ENCODE measurements at regions not wholly inside any gene's neighbourhood (a gene's known extent, or its start where the extent isn't known, plus 50 kb on each side); places are given as distances from the start of the nearest gene placed in this dataset.

DNA sequence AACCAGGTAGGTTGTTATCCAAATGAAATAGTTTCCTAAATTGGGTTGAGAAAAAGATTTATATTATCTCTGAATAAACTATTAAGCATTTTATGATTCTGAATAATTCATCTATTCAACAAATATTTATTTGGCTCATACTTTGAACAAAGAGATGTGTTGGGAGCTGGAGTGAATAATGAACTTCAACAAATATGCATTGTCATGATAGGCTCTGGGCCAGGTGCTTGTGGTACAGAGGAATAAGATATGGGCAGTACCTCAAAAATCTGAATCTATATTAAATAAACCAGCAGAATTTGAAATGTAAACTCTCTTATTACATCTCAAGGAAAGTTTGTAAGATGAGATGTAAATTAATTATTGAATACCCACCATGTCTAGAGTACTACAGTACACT lies 75.7 kb upstream of the DCLK2 start:
- Histone ChIP-seq H3K36me3 (ENCODE audit: control insufficient read depth, insufficient read depth, low read length) (no peaks in the 10 kb centered on the region), H3K27ac (ENCODE audit: low read length) (no peak overlapping the region; the same call in 1 of the 2 replicates), H3K4me1 (ENCODE audit: control insufficient read depth, insufficient read depth, low read length) (peaks cover 24% of the 10 kb centered on the region), H3K9me3 (ENCODE audit: control insufficient read depth, insufficient read depth, low read depth, low read length) (no peaks in the 10 kb centered on the region), H3K4me3 (ENCODE audit: low read depth in 2 of 2, low read length in 2 of 2) (no peak overlapping the region), H3K27me3 (ENCODE audit: control insufficient read depth, insufficient read depth, low read length) (no peaks in the 10 kb centered on the region)
- intact Hi-C loops (cut with micrococcal nuclease; ENCODE audit: unreplicated experiment) = no loop called here
- no TSS peak for BruUV-seq (replicated peaks)
- in situ Hi-C loops (cut with HindIII; ENCODE audit: low pct_unique_long_range_greater_than_20kb, low sequenced_read_pairs) = no loop called here
- TF ChIP-seq, protein P1, sequence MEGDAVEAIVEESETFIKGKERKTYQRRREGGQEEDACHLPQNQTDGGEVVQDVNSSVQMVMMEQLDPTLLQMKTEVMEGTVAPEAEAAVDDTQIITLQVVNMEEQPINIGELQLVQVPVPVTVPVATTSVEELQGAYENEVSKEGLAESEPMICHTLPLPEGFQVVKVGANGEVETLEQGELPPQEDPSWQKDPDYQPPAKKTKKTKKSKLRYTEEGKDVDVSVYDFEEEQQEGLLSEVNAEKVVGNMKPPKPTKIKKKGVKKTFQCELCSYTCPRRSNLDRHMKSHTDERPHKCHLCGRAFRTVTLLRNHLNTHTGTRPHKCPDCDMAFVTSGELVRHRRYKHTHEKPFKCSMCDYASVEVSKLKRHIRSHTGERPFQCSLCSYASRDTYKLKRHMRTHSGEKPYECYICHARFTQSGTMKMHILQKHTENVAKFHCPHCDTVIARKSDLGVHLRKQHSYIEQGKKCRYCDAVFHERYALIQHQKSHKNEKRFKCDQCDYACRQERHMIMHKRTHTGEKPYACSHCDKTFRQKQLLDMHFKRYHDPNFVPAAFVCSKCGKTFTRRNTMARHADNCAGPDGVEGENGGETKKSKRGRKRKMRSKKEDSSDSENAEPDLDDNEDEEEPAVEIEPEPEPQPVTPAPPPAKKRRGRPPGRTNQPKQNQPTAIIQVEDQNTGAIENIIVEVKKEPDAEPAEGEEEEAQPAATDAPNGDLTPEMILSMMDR (IDR thresholded peaks at IDR 0.05) = no peak
- no peak for TF ChIP-seq SIN3A (IDR thresholded peaks at IDR 0.05; ENCODE audit: borderline replicate concordance, insufficient read depth, low read depth, low read length)
- TF ChIP-seq, protein P2, sequence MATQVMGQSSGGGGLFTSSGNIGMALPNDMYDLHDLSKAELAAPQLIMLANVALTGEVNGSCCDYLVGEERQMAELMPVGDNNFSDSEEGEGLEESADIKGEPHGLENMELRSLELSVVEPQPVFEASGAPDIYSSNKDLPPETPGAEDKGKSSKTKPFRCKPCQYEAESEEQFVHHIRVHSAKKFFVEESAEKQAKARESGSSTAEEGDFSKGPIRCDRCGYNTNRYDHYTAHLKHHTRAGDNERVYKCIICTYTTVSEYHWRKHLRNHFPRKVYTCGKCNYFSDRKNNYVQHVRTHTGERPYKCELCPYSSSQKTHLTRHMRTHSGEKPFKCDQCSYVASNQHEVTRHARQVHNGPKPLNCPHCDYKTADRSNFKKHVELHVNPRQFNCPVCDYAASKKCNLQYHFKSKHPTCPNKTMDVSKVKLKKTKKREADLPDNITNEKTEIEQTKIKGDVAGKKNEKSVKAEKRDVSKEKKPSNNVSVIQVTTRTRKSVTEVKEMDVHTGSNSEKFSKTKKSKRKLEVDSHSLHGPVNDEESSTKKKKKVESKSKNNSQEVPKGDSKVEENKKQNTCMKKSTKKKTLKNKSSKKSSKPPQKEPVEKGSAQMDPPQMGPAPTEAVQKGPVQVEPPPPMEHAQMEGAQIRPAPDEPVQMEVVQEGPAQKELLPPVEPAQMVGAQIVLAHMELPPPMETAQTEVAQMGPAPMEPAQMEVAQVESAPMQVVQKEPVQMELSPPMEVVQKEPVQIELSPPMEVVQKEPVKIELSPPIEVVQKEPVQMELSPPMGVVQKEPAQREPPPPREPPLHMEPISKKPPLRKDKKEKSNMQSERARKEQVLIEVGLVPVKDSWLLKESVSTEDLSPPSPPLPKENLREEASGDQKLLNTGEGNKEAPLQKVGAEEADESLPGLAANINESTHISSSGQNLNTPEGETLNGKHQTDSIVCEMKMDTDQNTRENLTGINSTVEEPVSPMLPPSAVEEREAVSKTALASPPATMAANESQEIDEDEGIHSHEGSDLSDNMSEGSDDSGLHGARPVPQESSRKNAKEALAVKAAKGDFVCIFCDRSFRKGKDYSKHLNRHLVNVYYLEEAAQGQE (IDR thresholded peaks at IDR 0.05; ENCODE audit: insufficient read depth in 1 of 2, low read depth in 2 of 2, low read length in 1 of 2) = no peak
- no peak for TF ChIP-seq TCF7L2 (IDR thresholded peaks at IDR 0.05; ENCODE audit: low read depth, low read length)
- no peak for TF ChIP-seq POLR2AphosphoS5 (IDR thresholded peaks at IDR 0.05; ENCODE audit: low read depth, low read length)
- ATAC-seq (no peak), DNase-seq (ENCODE audit: low read depth, low spot score) (no peak)
- ChIA-PET CTCF (no interaction called here), POLR2A (no interaction called here)

DNA sequence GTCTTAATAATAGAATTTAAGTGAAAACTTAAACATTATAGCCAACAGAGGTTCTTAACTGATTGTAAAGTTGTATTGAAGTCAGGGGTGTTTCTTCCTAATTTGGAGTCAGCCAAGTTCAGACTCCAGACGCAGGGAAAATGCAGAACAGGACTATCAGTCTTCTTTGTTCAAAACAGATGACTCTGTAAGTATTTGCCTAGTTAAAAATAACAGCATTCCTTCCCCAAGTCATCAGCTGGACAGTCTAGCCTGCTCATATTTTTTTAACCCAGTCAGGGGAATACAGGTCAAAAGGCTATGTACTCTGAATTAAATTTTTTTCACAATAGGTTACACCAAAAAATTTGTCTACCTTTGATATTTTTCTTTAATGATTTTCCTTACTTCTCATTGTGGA lies 73.8 kb upstream of the DCLK2 start:
- in situ Hi-C loops (cut with HindIII; ENCODE audit: low pct_unique_long_range_greater_than_20kb, low sequenced_read_pairs) (no loop called here), intact Hi-C loops (cut with micrococcal nuclease; ENCODE audit: unreplicated experiment) (no loop called here)
- no peaks in the 10 kb centered on the region for H3K27me3 ChIP-seq (ENCODE audit: control insufficient read depth, insufficient read depth, low read length)
- H3K9me3 ChIP-seq (ENCODE audit: control insufficient read depth, insufficient read depth, low read depth, low read length) = no peaks in the 10 kb centered on the region
- TF ChIP-seq, protein P2 (IDR thresholded peaks at IDR 0.05; ENCODE audit: insufficient read depth in 1 of 2, low read depth in 2 of 2, low read length in 1 of 2) = no peak
- TF ChIP-seq TCF7L2 (IDR thresholded peaks at IDR 0.05; ENCODE audit: low read depth, low read length) = no peak
- TF ChIP-seq, protein P1 (IDR thresholded peaks at IDR 0.05) = no peak
- no peak for TF ChIP-seq SIN3A (IDR thresholded peaks at IDR 0.05; ENCODE audit: borderline replicate concordance, insufficient read depth, low read depth, low read length)
- no peak for TF ChIP-seq POLR2AphosphoS5 (IDR thresholded peaks at IDR 0.05; ENCODE audit: low read depth, low read length)
- DNase-seq (ENCODE audit: low read depth, low spot score) (no peak), ATAC-seq (no peak)
- H3K27ac ChIP-seq (ENCODE audit: low read length) = no peak overlapping the region
- ChIA-PET POLR2A (no interaction called here), CTCF (no interaction called here)
- H3K36me3 ChIP-seq (ENCODE audit: control insufficient read depth, insufficient read depth, low read length) = no peaks in the 10 kb centered on the region
- BruUV-seq (replicated peaks) = no TSS peak
- H3K4me1 ChIP-seq (ENCODE audit: control insufficient read depth, insufficient read depth, low read length) = peaks cover 7% of the 10 kb centered on the region; the same call in 1 of the 2 replicates
- H3K4me3 ChIP-seq (ENCODE audit: low read depth in 2 of 2, low read length in 2 of 2) = no peak overlapping the region

All from Panc1 (cell line).